GM12875 (cell line): ENCODE measurements at regions not wholly inside any gene's neighbourhood (a gene's known extent, or its start where the extent isn't known, plus 50 kb on each side); places are given as distances from the start of the nearest gene placed in this dataset.
"Not testable (repeated sequence)": the region's sequence is repeated elsewhere in the genome, so short reads cannot be mapped to it uniquely, and the experiment has no call there.

Source experiments
- H3K4me3 ChIP-seq: one replicate; pipeline ENCODE4 v1.5.1; 2011; ENCODE audit warnings: low read depth, low read length, control low read depth
- CTCF ChIP-seq: IDR thresholded peaks from 2 replicates; pipeline ENCODE4 v1.5.1; 2011; ENCODE audit warnings: low read depth, mild to moderate bottlenecking, control low read depth, inconsistent platforms, low read length, moderate library complexity, borderline replicate concordance; ENCODE audit not compliant: insufficient read depth

DNA sequence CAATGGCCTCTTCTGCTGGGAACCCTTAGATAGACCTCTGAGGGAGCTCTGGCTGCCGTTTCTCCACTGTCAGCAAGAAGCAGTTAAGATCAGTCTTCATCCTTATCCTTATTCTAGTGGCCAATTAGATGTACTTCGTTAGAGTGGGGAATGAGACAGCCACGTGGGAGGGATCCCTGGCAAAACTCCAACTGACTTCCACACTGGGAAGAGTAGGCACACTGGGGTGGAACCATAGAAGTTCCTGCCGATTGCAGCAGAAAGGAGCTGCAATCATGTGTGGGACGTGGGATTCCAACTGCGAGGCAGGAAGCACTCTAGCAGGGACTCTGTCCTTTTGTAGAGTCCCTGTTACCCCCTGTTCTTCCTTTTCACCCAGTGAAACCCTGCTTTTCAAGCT lies 226.3 kb upstream of the RGS17 start:
- no peak overlapping the region for H3K4me3 ChIP-seq
- TF ChIP-seq CTCF, result no peak

DNA sequence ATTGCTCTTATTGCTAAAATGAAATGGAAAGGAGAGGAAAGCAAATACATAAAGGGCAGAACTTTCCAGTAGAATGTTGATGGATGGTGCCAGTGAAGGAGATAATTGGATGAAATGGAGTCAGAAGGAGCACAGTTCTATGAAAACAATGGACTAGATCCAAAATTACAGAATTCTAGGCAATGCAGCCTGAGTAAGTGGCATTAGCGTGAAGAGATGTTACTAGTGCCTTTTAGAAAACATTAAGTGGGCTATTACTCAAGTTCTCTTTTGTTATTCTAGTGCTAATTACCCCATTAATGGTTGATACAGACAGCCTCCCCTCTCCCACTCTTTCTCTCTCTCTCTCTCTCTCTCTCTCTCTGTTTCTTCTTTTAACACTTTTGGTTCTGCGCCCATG lies 209.5 kb upstream of the RGS17 start:
- no peak overlapping the region for H3K4me3 ChIP-seq
- TF ChIP-seq CTCF, result no peak

GRCh38 chr6:153334121-153334520 lies 203.0 kb upstream of the RGS17 start:
- no peak for TF ChIP-seq CTCF
- no peak overlapping the region for H3K4me3 ChIP-seq

DNA sequence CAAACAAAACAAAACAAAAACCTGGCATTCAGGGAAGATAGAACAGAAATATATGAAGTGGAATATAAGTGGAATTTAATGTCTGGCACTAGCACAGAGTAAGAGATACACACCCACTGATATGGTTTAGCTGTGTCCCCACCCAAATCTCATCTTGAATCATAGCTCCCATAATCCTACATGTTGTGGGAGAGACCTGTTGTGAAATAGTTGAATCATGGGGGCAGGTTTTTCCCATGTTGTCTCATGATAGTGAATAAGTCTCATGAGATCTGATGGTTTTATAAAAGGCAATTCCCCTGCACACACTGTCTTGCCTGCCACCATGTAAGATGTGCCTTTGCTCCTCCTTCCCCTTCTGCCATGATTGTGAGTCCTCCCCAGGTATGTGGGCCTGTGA lies 200.1 kb upstream of the RGS17 start:
- not testable (repeated sequence) for H3K4me3 ChIP-seq

DNA sequence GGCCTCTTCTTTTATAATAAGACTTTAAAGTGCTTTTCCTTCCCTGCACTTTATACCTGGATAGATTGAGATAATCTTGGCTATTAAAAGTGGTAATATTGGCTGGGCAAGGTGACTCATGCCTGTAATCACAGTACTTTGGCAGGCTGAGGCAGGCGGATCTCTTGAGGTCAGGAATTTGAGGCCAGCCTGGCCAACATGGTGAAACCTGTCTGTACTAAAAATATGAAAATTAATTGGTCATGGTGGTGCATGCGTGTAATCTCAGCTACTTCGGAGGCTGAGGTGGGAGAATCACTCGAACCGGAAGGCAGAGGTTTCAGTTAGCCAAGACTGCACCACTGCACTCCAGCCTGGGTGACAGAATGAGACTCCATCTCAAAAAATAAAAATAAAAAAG lies 197.1 kb upstream of the RGS17 start:
- no peak for TF ChIP-seq CTCF
- H3K4me3 ChIP-seq, result no peak overlapping the region

DNA sequence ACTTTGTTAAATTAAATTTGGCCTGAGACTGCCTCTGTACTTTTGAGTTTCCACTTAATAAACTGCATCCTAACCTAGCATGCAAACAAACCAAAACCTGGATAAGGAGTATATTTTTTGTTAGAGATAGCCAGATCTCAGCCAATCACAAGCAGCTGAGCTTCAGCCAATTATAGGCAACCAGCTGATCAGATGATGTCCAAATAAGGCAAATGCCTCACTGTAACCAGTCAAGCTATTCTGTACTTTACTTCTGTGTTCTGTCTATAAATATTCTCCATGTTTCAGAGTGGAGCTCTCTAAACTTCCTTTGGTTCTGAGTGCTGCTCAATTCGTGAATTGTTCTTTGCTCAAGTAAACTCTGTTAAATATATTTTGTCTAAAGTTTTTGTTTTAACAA lies 194.6 kb upstream of the RGS17 start:
- no peak overlapping the region for H3K4me3 ChIP-seq
- no peak for TF ChIP-seq CTCF

DNA sequence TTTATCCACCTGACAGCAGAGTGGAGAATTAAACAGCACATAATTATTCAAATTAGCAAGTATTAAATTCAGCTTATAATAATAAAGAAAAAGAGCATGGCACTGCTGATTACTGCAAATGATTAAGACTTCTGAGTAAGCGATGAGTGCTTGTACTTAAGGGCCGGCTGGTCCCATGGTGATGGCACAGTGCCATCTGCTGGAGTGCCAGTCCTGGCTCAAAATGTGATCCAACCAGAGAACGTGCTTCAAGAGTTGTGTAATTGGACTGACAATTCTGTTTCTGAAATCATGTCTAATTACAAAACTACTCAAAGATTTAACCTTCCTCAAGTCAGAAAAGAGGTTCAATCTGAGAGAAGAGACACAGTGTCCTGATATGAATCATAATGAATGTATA lies 181.6 kb upstream of the RGS17 start:
- peak; percentile 58; the same call in 1 of the 2 replicates for TF ChIP-seq CTCF
- no peak overlapping the region for H3K4me3 ChIP-seq

GRCh38 chr6:153309651-153310050 lies 178.6 kb upstream of the RGS17 start:
- H3K4me3 ChIP-seq, result no peak overlapping the region
- TF ChIP-seq CTCF, result no peak
